ENCODE measurements at regions not wholly inside any gene's neighbourhood (a gene's known extent, or its start where the extent isn't known, plus 50 kb on each side); places are given as distances from the start of the nearest gene placed in this dataset.
"Not testable (repeated sequence)": the region's sequence is repeated elsewhere in the genome, so short reads cannot be mapped to it uniquely, and the experiment has no call there.

DNA sequence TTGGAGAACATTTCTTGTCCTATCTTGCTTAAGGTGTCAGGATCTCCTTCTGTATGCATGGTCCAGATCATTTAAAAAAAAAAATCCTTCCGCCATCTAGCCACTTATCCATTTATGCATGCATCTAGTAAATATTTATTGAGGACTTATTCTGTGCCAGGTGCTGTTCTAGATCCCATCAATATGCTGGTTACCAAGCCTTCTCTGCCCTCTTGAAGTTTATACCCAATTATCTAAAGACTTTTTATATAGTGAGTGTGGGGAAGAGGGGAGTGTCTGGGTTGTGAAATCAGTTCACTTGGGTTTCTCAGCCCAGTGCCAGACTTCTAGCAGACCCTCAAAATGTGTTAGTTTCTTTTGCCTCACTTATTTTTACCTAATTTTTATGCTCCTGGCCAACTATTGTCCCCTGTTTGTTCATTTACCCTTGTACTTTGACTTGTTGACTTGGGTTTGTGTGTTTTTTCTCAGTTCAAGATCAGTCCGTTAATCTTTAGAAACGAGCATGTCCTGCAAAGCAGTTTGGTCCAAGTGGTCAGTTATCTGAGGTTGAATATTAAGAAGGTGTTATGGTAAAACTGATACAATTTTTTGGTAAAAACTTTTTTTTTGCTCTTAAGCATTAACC, 488.9 kb downstream of the PCNX1 start:
- DNase-seq (ENCODE audit: low read depth in 2 of 2), result no peak

GRCh38 chr14:71397371-71397770, 490.1 kb downstream of the PCNX1 start:
- no peak for DNase-seq (ENCODE audit: low read depth in 2 of 2)

DNA sequence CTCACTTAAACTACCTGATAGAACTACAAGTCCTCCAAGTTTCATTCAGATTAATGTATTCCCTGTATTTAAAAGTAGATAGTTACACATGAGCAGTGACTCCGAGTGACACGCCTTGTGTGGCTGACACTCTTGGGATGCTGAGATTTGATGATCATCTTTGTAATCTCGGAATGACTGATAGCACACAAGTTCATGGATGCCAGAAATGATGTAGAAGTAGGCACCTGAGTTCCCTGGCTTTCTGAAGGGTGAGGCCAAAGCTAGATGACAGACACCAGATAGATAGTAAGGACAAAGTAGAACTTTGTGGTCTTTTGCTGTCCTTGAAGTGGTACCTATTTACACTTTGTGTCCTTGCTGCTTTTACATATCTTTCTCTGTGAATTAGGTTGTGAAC, 491.2 kb downstream of the PCNX1 start:
- DNase-seq (ENCODE audit: low read depth in 2 of 2), result no peak

DNA sequence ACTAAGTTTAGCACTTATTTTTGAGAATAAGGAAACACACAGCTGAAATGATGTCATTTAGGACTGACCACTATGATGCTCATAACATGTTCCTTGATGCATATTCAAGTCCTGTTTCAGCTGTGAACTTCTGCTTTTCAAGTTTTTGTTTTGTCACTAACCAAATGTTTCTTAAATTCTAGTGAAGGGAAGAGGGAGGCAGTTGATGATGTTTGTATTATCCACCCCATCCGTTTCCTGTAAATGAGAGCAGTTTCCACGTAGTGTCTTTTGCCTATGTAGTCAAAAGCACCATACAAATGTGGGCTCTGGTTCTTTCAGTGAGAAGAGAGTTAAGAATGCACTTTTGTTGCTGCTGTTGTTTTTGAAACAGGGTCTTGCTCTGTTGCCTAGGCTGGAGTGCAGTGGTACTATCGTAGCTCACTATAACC, 491.8 kb downstream of the PCNX1 start:
- no peak for DNase-seq (ENCODE audit: low read depth in 2 of 2)

GRCh38 chr14:71400871-71401321, 493.6 kb downstream of the PCNX1 start:
- no peak for DNase-seq (ENCODE audit: low read depth in 2 of 2)

- DNase-seq (ENCODE audit: low read depth in 2 of 2), result not testable (repeated sequence)
Measured at GRCh38 chr14:71402415-71402814, 495.2 kb downstream of the PCNX1 start.

- DNase-seq (ENCODE audit: low read depth in 2 of 2), result no peak
Measured at GRCh38 chr14:71403656-71404055, 496.4 kb downstream of the PCNX1 start.

- DNase-seq (ENCODE audit: low read depth in 2 of 2), result no peak
Measured at GRCh38 chr14:71405676-71406075, 498.4 kb downstream of the PCNX1 start.

DNA sequence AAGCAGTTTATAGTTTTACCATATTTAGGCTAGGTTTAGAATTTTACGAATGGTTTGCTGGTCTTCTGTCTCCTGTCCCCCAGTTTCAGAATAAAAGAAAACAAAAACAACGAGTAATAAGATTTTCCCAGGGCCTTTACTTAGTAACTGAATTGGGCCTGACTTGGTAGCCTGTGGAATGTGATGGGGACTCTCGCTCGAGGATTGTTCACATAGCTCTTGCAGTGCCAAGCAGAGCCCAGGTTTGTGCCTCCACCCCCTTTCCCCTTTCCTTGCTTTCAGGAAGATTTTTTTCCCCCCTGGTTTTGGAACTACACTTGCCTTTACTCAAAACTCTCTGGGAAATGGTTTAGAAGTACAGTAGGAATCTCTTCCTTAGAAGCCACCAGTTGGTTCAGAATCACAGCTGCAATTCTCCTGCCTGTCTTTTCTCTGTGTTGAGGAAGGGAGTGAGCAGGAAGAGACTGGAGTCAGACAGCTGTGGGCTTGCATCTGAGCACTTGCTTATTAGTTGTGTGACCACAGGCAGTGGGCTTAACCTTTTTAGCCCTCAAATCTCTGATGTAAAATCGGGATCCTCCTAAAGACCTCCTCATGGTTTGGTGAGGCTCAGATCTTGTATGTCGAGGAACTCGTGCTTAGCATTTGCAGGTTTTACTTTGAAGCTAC, 501.2 kb downstream of the PCNX1 start:
- no peak for DNase-seq (ENCODE audit: low read depth in 2 of 2)

DNA sequence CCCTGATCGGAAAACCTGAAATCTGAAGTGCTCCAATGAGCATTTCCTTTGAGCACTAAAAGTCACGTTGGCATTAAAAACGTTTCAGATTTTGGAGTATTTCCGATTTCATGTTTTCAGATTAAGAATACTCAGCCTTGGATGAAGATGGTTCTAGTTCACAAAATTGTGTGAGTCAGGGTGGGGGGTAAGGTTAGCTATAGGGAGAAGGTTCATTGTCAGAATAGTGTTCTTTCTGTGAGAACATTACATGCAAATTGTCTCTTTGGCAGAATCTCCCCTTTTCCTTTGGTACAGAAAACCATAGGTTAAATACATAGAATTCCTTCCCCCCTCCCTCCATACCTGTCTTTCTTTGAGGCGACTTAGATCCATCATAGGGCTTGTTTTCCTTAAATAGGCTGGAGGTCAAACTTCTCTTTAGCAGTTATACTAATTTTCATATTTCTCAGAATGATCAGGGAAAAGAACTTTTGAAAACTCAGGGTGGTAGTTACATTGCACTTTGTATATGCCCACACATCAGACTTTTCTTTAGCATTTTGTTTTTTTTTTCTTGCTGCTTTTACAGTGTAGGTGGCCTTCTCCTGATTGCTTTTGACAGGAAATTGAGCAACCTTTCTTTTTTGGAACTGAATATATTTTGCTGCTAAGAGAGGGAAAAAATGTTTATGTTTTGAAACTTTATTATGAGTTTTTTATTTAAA, 503.5 kb downstream of the PCNX1 start:
- DNase-seq (ENCODE audit: low read depth in 2 of 2), result no peak

DNA sequence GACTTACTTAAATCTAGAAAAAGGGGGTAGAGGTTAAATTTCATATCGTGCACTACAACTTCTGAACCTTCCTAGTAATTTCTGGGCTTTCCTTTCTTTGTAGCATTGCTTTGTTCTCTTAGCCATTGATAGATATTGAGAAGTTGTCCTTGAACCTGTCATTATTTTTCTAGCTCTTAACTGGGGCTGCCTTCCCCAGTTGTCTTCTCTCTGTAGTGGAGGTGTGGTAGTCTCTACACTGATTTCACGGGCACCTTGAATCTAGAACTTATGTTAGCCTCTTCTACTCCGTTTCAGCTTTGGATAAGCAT, 504.0 kb downstream of the PCNX1 start:
- no peak for DNase-seq (ENCODE audit: low read depth in 2 of 2)

DNA sequence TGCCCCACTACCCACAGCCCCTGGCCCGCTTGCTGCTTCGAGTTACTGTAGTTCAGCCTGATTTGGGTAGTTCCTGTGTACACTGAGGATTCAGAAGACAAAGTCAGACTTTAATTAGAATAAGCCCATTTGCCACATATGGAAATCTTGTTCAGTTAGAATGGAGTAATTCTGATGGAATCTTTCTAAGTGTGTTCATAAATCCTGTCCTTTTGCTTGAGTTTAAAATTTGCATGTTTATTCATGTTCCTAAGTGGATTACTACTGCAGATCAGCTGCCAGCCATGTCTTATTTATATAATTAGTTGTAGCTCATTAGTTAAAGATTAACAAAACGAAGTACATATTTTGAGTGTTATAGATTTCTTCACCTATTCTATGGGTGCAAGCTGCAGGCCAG, 504.5 kb downstream of the PCNX1 start:
- DNase-seq (ENCODE audit: low read depth in 2 of 2), result no peak

DNA sequence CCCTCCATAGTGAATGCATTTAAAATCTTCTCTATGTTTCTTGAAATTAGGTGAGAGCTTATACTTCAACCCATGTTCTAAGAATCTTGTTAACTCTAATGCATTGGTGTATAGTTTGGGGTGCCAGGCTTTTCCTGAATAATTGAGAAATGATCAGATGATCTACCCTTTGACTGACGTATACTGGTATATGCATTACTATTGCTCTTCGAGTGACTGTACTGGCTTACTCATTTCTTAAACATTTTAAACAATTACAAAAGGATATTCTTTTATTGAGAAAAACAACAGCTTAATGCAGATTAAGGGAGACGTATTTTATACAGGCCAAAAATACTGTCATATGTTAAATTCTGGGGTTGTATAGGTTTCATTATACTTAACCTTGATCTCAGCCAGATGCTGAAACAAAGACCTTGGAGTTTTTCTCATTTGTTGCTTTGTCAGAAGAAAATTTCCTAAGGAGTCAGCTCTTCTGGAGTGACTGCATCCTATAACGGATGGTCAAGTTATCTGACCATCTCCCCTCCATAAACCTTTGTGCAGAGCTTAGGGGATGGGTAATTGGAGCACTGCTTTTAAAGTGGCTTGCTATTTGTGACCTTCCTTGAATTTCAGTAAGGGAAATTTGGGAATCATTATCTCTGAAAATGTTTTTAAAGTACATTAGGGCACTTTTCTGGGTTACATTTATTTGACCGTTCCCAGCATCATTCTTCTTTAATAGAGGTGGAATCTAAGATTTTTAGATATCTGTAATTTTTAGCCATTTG, 507.6 kb downstream of the PCNX1 start:
- DNase-seq (ENCODE audit: low read depth in 2 of 2), result no peak

GRCh38 chr14:71415404-71415690, 508.1 kb downstream of the PCNX1 start:
- DNase-seq (ENCODE audit: low read depth in 2 of 2), result no peak

DNA sequence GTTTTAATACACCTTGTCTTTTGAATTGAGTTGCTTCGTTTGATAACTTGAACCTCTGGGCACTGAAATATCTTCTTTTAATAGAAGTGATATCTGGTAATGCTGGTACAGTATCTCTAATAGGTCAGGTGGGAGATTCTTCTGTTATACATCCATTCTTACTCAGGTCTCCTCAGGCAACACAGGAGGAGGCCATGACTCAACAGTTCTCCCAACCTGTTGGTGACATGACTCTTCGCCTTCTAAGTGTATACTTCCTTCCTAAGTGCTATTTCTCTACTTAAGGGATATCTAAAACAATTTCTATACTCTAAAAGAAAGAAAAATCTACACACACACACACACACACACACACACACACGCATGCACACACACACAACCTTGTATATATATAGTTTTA, 509.1 kb downstream of the PCNX1 start:
- no peak for DNase-seq (ENCODE audit: low read depth in 2 of 2)

DNA sequence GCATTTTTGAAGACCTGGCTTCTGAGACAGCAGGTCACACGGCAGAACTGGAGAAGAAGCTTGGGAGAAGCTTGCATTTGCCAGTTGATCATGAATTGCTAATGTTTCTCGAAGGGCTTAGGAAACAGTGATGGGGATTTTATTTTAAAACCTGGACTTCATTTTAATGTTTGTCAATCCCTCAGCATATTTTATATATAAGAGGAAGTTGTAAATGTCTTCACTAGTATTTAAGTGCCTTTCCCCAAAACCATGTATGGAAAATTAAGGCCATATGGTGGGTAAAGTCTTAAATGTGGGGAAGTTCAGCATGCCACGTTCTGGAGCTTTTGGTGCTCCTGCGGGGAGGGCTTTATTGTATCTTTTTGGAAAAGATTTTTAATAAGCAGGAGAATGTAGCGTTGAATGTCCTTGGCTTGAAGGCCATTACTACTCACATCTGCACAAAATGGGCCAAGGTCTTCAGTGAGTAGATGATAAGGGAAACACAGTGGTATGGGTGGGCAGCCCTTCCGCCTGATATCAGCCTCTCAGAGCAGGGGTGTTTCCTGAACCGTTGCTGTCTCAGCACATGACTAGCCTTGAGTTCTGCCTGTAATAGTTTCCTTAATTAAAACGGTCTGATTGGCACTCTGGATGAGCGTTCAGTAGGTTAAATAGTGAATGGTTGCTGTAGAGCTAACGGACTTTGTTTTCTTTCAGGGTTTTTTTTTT, 511.4 kb downstream of the PCNX1 start:
- no peak for DNase-seq (ENCODE audit: low read depth in 2 of 2)

DNA sequence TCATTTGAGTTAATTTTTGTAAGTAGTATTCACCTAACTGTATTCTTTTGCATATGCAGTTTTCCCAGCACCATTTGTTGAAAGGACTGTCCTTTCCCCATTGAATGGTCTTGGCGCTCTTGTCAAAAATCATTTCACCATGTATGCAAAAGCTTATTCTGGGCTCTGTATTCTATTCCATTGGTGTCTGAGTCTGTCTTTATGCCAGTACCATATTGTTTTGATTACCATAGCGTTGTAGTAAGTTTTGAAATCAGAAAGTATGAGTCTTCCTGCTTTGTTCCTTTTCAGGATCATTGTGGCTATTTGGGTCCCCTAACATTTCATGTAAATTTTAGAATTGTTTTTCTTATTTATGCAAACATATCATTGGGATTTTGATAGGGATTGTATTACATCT, 508.7 kb upstream of the RGS6 start:
- no peak for DNase-seq (ENCODE audit: low read depth in 2 of 2)

DNA sequence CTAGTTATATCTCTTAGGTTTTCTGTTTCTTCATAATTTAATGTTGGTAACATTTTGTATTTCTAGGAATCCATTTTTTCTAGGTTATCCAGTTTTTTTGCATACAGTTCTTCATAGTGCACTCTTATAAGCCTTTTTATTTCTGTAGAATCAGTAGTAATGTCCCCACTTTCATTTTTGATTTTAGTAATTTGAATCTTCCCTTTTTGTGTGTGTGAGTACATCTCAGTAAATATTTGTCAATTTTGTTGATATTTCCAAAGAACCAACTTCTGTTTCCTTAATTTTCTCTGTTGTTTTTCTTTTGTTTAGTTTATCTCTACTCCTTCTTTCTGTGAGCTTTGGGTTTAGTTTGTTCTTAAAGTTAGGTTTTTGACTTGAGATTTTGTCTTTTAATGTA, 507.3 kb upstream of the RGS6 start:
- DNase-seq (ENCODE audit: low read depth in 2 of 2), result no peak

DNA sequence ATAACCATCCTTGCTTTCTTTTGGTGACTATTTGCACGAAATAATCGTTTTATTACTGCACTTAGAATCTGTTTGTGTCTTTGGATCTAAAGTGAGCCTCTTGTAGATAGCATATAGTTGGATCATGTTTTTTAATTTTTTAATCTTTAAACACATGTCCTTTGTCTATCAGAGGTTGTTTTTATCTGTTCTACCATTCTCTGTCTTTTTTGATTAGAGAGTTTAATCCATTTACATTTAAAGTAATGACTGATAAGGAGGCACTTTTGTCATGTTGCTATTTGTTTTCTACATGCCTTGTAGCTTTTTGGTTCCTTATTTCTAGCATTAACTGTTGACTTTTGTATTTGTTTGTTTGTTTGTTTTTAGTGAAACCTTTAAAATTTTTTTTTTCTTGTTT, 506.2 kb upstream of the RGS6 start:
- no peak for DNase-seq (ENCODE audit: low read depth in 2 of 2)

DNA sequence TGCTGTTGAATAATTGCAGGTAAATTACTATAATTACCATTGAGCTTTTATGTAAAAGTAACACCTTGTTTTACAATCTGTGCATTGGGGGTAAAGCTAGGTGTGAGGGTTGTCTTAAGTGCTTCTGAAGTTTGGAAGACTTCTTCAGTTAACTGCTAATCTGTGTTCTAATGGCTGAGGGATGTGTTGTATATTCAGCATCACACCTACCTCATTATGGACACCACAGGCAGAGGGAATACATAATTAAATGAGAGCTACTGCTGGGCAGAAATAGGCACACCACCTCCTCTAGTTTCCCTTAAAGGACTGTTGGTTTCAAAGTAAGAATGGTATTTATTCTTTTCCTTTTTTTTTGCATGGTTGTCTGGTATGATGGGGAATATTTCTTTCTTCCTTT, 502.3 kb upstream of the RGS6 start:
- no peak for DNase-seq (ENCODE audit: low read depth in 2 of 2)

DNA sequence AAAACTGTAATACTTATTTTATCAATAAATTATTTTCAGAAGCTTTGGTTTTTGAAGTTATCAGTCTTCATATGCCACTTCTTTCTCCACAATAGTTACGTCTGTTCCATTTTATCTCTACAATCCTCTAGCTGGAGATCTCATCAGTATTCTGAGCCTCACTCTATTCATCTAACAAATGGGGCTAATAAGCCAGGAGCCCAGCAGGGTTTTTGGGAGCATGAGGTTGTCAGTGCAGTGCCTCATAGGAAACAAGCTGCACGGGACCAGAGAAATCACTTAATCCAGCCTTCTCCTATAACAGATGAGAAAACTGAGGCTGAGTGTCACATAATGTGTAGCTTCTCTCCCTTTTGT, 501.9 kb upstream of the RGS6 start:
- no peak for DNase-seq (ENCODE audit: low read depth in 2 of 2)

GRCh38 chr14:71430678-71431376, 501.4 kb upstream of the RGS6 start:
- DNase-seq (ENCODE audit: low read depth in 2 of 2), result no peak
